NCI-H345 treated with DMSO at 0.1 percent for 48 hours (cell line): ENCODE measurements at regions not wholly inside any gene's neighbourhood (a gene's known extent, or its start where the extent isn't known, plus 50 kb on each side); places are given as distances from the start of the nearest gene placed in this dataset.
"Not testable (repeated sequence)": the region's sequence is repeated elsewhere in the genome, so short reads cannot be mapped to it uniquely, and the experiment has no call there.

Experiments
- DNase-seq: peaks from one replicate; lab custom pipeline; 2025; ENCODE audit not compliant: unreplicated experiment; lab: John Stamatoyannopoulos, UW

DNA sequence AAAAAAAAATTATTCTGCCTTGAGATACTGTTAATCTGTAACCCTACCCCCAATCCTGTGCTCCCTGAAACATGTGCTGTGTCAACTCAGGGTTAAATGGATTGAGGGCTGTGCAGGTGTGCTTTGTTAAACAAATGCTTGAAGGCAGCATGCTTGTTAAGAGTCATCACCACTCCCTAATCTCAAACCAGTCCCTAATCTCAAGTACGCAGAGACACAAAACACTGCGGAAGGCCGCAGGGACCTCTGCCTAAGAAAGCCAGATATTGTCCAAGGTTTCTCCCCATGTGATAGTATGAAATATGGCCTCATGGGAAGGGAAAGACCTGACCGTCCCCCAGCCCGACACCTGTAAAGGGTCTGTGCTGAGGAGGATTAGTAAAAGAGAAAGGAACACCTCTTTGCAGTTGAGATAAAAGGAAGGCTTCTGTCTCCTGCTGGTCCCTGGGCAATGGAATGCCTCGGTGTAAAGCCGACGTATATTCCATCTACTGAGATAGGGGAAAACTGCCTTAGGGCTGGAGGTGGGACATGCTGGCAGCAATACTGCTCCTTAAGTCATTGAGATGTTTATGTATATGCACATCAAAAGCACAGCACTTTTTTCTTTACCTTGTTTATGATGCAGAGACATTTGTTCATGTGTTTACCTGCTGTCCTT is 402.6 kb downstream of the TBC1D32 start:
- DNase-seq, result not testable (repeated sequence)

DNA sequence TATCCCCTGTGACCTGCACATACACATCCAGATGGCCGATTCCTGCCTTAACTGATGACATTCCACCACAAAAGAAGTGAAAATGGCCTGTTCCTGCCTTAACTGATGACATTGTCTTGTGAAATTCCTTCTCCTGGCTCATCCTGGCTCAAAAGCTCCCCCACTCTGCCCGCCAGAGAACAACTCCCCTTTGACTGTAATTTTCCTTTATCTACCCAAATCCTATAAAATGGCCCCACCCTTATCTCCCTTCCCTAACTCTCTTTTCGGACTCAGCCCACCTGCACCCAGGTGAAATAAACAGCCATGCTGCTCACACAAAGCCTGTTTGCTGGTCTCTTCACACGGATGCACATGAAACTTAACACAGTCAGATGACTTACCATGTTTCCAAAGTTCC is 403.8 kb downstream of the TBC1D32 start:
- not testable (repeated sequence) for DNase-seq

DNA sequence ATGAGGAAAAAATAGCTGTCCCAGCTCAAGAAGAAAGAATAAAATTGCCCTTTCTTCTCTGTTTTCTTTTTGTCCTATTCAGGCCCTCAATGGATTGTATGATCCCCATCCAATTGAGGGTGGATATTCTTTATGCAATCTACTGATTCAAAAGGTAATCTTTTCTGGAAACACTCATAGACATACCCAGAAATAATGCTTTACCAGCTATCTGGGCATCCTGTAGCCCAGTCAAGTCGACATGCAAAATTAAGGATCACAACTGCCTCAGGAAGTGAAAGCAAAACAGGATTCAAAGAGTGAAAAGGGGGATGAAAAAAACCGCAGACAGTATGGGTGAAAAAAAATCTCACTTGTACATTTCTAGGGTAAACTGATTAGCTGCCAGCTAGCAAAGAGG is 410.1 kb downstream of the TBC1D32 start:
- no peak for DNase-seq

DNA sequence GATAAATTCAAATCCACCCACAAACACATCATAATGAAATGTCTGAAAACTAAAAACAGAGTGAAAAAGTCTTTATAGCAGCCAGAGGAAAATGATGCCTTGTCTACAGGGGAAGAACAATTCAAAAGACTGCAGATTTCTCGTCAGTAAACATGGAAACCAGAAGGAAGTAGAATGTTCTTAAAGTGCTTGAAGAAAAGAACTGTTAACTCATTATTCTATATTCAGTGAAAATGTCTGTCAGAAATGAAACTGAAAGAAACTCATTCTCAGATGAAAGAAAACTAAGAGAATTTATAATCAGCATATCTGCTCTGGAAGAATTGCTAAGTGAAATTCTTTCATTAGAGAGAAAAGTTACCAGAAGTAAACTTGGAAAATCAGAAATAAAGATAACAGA is 416.1 kb downstream of the TBC1D32 start:
- no peak for DNase-seq

DNA sequence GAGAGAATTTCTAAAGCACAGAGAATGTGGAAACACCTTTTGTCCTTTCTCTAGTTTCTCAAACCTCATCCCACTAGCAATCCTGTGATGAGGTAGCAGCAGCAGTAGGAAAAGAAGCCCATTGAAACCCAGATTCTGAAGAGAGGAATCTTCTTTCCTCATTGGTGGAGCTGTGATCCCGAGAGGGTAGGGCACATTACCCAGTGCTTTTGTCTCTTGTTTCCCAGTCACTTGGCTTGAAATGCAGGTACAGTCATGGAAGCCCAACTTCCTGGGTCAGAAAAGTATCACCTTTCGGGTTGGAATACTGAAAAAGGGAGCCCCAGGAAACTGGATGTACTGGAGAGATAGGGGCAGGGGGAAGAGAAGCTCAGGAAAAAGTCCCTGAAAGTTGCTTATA is 417.4 kb downstream of the TBC1D32 start:
- DNase-seq, result no peak

DNA sequence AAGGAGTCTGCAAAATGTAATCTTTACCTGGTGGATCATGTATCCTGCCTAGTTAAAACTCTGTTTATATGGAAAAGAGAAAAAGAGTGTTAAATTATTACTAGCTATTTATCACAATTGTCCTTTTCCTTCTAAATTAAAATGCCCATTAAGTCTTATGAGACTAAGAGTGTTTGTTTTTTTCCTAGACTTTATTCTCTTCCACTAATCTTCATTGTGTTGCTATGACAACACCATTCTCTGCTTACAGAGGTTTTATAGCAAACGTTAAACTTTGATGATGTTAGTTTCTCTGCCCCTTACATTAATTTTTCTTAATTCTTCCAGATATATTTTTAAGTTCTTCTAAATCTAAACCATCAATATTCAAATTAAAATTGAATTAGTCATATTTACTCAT is 420.8 kb downstream of the TBC1D32 start:
- DNase-seq, result no peak

DNA sequence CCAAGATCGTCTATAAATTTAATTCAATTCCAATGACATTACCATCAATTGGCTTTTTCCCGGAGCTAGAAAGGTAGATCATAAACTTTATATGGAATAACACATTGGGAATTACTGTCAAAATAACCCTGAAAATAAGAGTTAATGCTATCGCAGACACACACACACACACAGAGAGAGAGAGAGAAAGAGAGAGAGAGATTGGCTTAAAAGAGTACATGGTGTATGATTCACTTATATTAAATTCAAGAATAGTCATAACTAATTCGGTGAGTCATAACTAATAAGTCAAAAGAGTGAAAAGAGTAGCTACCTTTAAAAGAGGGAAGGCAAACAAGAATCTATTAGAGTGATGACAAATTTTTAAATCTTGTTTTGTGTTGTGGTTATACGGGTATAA is 425.5 kb downstream of the TBC1D32 start:
- DNase-seq, result no peak

DNA sequence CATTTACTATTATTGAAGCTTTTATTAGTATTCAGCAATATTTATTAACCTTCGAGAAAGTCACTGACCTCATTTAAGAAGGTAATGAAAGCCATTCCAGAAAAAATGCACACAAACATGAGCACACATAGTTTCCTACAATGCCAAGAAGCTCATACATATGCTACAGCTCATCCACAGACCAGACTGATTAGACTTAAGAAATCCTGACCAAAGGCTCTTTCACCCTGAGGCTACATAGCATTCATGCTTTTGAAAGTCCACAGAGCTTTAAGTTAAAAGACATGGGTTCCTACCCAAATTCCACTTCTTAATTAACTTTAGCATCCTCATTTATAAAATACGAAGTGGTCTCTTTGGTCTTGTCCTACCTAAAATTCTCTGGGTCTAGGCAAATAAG is 430.4 kb downstream of the TBC1D32 start:
- no peak for DNase-seq

DNA sequence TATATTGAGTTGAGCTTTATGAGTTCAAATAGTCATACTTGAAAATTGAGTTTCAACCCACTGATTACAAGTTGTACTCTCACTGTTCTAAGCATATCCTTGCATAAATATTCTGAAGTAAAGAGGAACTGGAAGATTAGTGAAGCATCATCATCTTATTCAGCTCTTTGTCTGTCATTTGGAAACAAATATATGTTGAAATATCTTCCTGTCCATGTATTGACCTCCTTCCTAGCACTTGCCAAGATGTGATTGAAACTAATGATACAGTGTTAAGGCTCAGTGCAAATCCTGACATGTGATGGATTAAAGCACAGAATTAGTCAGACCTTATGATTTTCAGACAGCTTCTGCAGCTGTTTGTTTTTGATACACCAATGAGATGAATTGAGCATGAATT is 434.3 kb downstream of the TBC1D32 start:
- no peak for DNase-seq

DNA sequence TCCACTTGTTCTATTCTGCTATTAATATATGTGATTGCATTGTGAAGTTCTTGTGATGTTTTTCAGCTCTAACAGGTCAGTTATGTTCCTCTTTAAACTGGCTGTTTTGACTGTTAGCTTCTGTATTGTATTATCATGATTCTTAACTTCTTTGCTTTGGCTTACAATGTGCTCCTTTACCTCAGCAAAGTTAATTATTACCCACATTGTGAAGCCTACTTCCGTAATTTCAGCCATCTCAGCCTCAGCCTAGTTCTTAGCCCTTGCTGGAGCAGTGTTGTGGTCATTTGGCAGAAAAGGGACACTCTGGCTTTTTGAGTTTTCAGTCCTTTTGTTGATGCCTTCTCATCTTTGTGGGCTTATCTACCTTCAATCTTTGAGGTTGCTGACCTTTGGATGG is 440.2 kb downstream of the TBC1D32 start:
- no peak for DNase-seq

DNA sequence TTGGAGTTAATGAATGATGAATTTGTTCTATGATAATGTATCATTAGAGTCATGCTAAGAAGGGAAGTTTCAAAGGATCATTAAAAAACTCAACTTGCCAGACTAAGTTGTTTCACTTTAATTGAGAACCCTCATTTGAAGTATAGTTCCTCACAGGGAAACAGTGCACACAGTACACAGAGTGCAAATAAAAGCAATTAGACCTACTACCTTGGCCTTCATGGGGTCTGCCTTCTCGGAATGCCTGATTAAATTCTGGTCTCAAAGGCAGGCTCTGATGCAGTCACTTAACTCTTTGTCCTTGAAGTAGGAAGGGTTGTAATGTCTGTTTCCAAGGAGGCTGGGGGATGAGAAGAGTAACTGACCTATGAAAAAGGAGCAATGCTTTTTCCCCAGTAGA is 457.3 kb downstream of the TBC1D32 start:
- DNase-seq, result no peak

DNA sequence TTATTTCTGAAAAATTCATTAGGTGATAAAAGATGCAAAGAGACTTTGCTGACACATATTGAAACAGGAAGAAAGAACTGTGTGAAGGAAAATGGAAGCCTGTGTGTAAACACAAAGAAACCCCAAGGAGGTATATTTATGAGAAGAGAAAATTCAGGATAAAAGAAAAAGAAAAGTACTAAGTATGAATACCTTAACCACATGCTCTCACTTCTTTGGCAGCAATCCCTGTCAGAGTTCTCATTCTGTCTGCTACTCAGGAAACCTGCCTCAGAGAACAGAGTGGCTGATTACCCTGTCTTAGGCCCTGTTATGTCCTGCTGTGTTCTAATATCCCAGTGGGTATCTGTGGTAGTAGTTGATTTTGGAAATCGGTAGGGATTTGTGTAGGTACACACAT is 457.9 kb downstream of the TBC1D32 start:
- no peak for DNase-seq

DNA sequence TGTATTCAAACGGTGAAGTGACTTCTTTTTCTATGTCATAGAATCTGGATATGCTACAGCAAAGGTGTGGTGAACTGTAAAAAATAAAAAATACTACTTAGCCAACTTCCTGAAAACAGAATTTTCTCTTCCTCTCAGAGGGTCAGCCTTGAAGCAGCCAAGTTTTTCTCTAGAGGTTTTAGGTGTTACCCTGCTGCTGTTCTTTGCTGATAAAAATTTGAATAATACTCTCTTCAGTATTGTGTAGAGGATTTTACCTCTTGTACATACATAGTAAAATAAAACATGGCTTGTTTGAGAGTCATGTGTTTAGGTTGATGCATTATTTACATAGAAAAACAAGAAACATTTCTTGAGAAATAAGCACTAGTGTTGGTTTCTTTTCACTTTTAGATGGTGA is 458.4 kb downstream of the TBC1D32 start:
- no peak for DNase-seq

DNA sequence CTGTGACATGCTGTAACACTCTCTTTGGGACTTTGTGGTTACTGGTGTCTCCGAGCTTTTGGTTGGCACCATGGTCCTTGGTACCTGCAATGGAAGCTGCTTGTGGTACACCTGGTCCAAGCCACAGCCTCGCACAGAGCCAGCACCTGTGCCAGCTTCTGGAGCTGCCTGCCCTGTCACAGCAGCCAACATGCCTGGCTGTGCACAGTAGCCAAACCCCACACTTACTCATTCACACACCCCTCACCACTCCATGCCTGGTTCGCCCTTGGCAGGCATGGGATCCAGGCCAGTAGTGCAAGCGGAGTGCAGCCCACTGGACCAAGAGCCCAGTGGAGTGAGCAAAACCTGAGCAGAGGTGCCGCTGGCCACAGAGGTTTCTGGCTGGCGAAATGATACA is 459.9 kb downstream of the TBC1D32 start:
- DNase-seq, result no peak

DNA sequence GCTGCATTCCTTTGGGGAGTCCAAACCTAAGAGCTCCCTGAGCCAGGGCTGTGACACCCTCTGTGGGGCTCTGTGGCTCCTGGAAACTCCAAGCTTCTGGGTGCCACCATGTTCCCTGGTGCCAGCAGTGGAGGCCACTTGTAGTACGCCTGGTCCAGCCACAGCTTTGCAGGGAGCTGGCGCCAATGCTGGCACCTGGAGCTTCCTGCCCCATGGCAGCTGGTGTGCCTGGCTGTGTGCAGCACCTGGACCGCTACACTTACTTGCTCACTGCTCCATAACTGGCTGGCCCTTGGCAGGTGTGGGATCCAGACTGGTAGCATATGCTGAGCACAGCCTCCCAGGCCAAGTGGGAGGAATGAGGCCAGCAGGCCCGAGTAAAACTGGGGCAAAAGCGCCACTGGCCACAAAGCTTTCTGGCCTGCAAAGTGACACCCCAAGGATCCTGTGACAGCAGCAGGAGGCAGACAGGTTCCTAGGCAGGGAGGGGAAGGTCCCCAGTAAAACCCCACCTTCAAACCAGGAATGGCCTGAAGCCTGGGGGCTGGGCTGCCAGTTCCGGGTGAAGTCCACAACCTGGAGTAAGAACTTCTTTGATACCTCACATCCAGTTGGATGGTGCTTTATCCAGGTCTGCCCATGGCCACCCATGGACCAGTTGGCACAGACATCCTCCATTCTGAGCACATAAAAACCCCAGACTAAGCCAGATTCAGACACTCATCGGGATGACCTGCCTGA is 461.0 kb downstream of the TBC1D32 start:
- DNase-seq, result no peak

DNA sequence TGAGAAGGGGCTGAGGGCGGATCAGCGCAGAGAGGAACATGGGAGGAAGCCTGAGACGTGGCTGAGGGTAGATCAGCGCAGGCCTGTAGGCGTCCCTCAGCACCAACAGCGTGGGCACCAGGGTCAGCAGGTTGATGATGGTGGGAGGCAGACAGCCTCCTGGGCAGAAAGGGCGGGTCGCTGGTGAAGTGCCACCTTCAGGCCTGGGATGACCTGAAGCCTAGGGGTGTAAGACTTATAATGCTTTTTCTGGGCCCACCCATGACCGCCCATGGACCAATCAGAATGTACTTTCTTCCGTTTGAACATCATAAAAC is 462.1 kb downstream of the TBC1D32 start:
- DNase-seq, result no peak

DNA sequence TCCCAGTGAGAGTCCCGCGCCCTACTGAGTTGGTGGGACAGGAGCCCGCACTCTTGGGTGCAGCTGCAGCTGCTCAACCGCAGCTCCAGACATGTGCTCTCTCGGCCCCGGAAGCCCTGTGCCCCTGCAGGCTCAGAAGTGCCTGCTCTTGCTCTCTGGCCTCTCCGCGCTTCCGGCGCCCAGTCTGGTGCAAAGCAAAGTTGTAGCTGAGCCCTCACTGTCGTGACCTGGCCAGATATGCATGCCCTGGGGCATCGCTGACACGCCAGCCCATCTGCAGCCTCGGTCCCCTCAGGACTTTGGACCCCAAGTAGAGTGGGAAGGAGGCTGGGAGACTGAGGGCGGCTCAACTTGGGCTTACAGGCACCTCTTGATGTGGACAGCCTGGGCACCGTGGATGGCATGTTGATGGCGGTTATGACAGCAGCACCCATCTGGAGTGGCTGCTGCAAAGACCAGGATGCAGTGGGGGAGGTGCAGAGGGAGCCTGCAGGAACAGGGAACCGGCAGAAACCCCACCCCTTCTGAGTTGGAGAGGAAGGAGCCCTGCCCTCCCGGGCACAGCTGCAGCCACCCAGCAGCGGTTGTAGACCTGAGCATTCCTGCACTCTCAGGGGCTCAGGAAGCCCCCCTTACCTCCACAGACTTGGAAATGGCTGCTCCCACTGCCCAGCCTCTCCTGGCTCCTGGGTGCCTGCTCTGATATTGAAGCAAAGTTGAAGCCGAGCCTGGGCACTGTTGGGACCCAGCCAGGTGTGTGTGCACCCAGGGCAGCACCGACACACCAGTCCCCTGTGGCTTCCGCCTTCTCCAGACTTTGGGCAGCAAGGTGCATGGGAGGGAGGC is 462.6 kb downstream of the TBC1D32 start:
- no peak for DNase-seq

DNA sequence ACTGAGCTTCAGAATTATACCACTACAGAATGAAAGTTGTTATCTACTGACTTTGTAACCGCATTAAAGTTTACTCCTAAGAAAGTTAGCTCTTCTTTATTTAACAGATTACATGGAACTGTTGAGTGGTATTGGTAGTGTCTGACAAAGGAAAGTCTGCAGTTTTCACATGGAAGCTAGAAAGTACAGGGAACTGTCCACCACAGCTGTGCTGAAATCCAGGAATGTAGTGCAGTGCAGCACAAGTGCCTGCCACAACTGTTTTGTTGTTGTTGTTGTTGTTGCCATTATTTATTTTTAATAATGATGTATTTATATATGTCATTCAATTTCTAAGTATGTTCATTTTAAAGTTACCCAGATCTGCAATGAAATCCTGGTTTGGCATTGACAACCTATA is 464.9 kb downstream of the TBC1D32 start:
- DNase-seq, result no peak

DNA sequence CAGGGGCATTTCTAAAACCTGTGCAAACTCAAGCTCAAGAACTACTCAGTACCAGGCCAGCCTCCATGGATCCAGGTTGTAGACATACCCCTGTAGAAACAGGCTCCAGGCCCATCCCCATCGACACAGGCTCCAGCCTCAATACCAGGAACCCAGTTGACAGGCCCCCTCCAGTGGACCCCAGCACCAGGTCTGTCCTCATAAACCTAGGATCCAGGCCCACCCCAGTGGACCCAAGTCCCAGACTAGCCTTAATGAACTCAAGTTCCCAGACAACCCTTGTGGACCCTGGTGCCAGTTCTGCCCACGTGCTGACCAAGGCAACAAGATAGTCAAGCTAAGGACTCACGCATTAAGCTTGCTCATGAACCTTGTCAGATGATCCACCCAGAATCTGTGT is 476.9 kb downstream of the TBC1D32 start:
- DNase-seq, result no peak

DNA sequence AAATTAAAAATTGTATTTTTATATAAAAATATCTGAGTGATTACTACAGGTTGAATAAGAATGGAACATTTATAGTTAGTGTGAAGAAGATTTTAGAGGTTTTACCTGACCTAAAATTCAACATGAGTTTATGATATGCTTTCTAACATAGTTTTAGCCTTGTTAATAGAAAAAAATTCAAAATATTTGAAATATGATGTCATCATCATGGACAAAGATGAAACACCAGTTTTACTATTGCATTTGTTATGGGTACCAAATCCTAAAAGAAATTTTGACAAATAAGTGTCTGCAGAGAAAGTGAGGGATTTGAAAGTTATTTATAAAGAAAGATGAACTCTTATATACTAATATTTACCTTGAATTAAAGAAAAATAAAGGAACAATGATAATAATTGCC is 479.7 kb downstream of the TBC1D32 start:
- no peak for DNase-seq

DNA sequence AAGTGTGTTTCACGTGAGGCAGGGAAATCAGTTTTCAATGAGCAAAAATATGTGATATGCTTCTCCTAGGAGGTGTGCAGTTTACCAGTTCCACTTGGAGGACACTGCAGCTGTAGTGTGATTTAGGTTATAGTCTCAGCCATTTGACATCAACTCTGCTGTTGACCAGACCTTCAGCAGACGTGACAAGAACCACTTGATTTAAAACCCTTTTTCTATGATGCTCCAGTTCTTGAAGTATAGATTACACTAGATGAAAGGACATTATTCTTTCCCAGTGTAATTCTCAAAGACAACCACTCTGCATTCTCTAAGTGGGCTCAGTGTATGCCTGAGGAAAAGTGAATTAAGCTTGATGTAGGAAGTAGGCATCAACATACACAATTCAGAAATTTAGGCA is 480.8 kb downstream of the TBC1D32 start:
- no peak for DNase-seq

DNA sequence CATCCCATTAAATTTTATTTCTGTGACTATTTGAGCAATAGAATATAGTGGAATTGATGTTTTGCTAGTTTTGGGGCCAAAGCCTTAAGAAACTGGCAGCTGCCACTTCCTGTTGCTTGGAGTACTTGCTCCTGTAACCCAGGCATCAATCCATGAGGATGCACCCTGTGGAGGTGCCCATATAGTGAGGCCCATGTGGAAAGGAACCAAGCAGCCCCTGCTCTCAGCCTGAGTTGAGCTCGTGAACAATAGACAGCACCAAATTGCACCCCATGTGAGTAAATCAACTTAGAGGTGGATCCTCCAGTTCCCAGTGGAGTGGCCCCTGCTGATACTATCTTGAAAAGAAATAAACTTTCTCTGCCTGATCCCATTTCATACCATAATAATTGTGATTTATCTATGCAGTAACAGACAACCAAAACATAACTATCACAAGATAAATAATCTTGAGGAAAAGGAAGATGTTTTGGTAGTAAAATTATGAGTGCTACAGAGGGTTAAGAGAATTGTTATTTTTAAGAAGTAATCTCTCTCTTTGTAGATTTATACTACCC is 481.9 kb downstream of the TBC1D32 start:
- DNase-seq, result no peak
